ENCODE measurements at regions not wholly inside any gene's neighbourhood (a gene's known extent, or its start where the extent isn't known, plus 50 kb on each side); places are given as distances from the start of the nearest gene placed in this dataset.

GRCh38 chr9:115210699-115211098 lies 92.7 kb upstream of the TNC start:
- Mint-ChIP-seq H3K27ac (no peak overlapping the region), H3K9me3 (no peaks in the 10 kb centered on the region; a peak in 1 of 5 replicates), H3K4me3 (no peak overlapping the region), H3K36me3 (ENCODE audit: insufficient read depth in 1 of 3, low read depth in 3 of 3) (no peaks in the 10 kb centered on the region), H3K27me3 (ENCODE audit: low read depth) (peaks cover 2% of the 10 kb centered on the region; the same call in 1 of the 2 replicates), H3K4me1 (peaks cover 3 to 10% of the 10 kb centered on the region in 2 experiments; a peak in 3 of 4 replicates)
- Histone ChIP-seq H3K23me2 (ENCODE audit: insufficient read length, low read depth, low read length, poor library complexity, severe bottlenecking) (no peaks in the 10 kb centered on the region), H3K9ac (ENCODE audit: extremely low read depth, insufficient read length, low read length) (no peak overlapping the region), H2BK20ac (ENCODE audit: low read depth, low read length, poor library complexity, severe bottlenecking) (no peak overlapping the region), H3K18ac (ENCODE audit: insufficient read length, low read depth, low read length) (no peak overlapping the region), H4K8ac (replicated peaks; ENCODE audit: insufficient read length, low read depth, low read length) (no peak overlapping the region), H3K14ac (ENCODE audit: insufficient read depth, low read length) (no peak overlapping the region), H2AK5ac (ENCODE audit: insufficient read length, low read length) (no peak overlapping the region), H2BK15ac (ENCODE audit: low read depth, low read length) (no peak overlapping the region), H3K9me3 (ENCODE audit: control insufficient read depth, low read depth, low read length) (no peaks in the 10 kb centered on the region), H3K4me2 (ENCODE audit: insufficient read depth, insufficient read length, low read length) (no peak overlapping the region), H2BK120ac (ENCODE audit: low read depth, low read length, poor library complexity, severe bottlenecking) (no peak overlapping the region), H3K79me1 (ENCODE audit: insufficient read depth, low read depth, low read length, poor library complexity, severe bottlenecking) (no peaks in the 10 kb centered on the region), H2BK12ac (ENCODE audit: insufficient read length, low read depth, low read length) (no peak overlapping the region), H3K56ac (ENCODE audit: insufficient read length, low read depth, low read length) (no peak overlapping the region), H3K27me3 (ENCODE audit: insufficient read depth, low read length) (no peaks in the 10 kb centered on the region), H3K79me2 (ENCODE audit: insufficient read depth, low read length) (no peaks in the 10 kb centered on the region), H4K91ac (ENCODE audit: insufficient read length, low read depth, low read length) (no peak overlapping the region), H4K20me1 (ENCODE audit: control insufficient read depth, insufficient read depth, insufficient read length) (no peaks in the 10 kb centered on the region), H3T11ph (ENCODE audit: low read length) (no peak overlapping the region), H3K4me1 (ENCODE audit: insufficient read depth, low read length) (peaks cover 2% of the 10 kb centered on the region; the same call in 1 of the 2 replicates), H3K27ac (ENCODE audit: insufficient read length, low read depth, low read length) (no peak overlapping the region), H4K5ac (ENCODE audit: insufficient read length, low read depth, low read length) (no peak overlapping the region), H3K4ac (ENCODE audit: low read depth, low read length) (no peak overlapping the region), H2AFZ (ENCODE audit: low read length) (no peak overlapping the region), H2BK5ac (ENCODE audit: insufficient read length, low read length) (no peak overlapping the region), H3K23ac (ENCODE audit: insufficient read length, low read depth, low read length) (no peak overlapping the region)
- TF ChIP-seq CTCF (conservative IDR thresholded peaks at IDR 0.05): no peak
- no peak for DNase-seq
- no CpG with 5 or more reads among the region's 2 CpGs for WGBS (ENCODE audit: extremely low coverage, insufficient read length, low lambda C conversion rate)
